SK-N-SH treated with all-trans-retinoic acid at 6 μM for 48 hours (cell line): ENCODE measurements at regions not wholly inside any gene's neighbourhood (a gene's known extent, or its start where the extent isn't known, plus 50 kb on each side); places are given as distances from the start of the nearest gene placed in this dataset.

Source experiments
- BACH2 ChIP-seq: fragments of 250-450 bp; sonication (Bioruptor Pico); IDR thresholded peaks from 2 replicates; pipeline ENCODE4 v1.9.0; 2021; ENCODE audit warnings: mild to moderate bottlenecking, borderline replicate concordance
- OSR1 ChIP-seq: fragments of 250-450 bp; sonication (Bioruptor Pico); IDR thresholded peaks from 2 replicates; pipeline ENCODE4 v1.8.0; 2022; ENCODE audit warnings: moderate library complexity, mild to moderate bottlenecking, inconsistent platforms
- PPARA ChIP-seq: fragments of 250-450 bp; sonication (Bioruptor Pico); IDR thresholded peaks from 2 replicates; pipeline ENCODE4 v1.5.0; 2020; ENCODE audit warnings: mild to moderate bottlenecking, borderline replicate concordance
- RARB ChIP-seq: fragments of 250-450 bp; sonication (Bioruptor Pico); IDR thresholded peaks from 2 replicates; pipeline ENCODE4 v1.8.0; 2021; ENCODE audit warnings: mild to moderate bottlenecking, moderate library complexity
- ZFP3 ChIP-seq: fragments of 250-450 bp; sonication (Bioruptor Pico); IDR thresholded peaks from 2 replicates; pipeline ENCODE4 v1.5.0; 2020; ENCODE audit warnings: mild to moderate bottlenecking, moderate library complexity
- ZNF565 ChIP-seq: fragments of 450-650 bp; formaldehyde crosslinking; conservative IDR thresholded peaks from 2 replicates; pipeline ENCODE4 v1.5.0; 2020; ENCODE audit warnings: low read depth, mild to moderate bottlenecking, moderate library complexity
- TF ChIP-seq, protein P1 (sequence below): fragments of 250-450 bp; sonication (Bioruptor Pico); IDR thresholded peaks from 2 replicates; pipeline ENCODE4 v1.5.1; 2020; ENCODE audit warnings: low read depth, mild to moderate bottlenecking, moderate library complexity
- TF ChIP-seq, protein P2 (sequence below): fragments of 250-450 bp; sonication (Bioruptor Pico); IDR thresholded peaks from 2 replicates; pipeline ENCODE4 v1.8.0; 2020; ENCODE audit warnings: mild to moderate bottlenecking, moderate library complexity, borderline replicate concordance
- TF ChIP-seq, protein P3 (sequence below): fragments of 250-450 bp; sonication (Bioruptor Pico); IDR thresholded peaks from 2 replicates; pipeline ENCODE4 v1.5.0; 2020; ENCODE audit warnings: mild to moderate bottlenecking, moderate library complexity

DNA sequence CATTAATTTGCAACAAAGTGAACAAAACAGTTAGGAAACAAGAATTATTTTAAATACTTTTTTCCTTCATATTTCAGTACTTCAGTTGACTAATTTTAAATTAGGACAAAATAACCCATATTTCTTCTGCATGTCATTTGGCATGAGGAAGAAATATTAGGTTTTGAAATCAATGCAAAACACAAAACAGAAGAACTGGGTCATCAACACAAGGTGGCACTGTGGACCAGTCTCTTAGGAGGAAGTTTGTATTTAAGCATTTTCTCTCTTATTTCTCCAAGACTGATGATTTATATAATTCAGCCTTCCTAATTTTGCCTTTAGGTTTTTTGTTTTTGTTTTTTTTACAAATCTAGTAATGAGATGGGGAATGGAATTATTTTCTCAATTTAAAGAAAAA, 352.8 kb upstream of the KCNH7 start:
- no peak for TF ChIP-seq OSR1 (CRISPR knock-in tag)
- no peak for TF ChIP-seq BACH2 (CRISPR knock-in tag)
- TF ChIP-seq, protein P1, sequence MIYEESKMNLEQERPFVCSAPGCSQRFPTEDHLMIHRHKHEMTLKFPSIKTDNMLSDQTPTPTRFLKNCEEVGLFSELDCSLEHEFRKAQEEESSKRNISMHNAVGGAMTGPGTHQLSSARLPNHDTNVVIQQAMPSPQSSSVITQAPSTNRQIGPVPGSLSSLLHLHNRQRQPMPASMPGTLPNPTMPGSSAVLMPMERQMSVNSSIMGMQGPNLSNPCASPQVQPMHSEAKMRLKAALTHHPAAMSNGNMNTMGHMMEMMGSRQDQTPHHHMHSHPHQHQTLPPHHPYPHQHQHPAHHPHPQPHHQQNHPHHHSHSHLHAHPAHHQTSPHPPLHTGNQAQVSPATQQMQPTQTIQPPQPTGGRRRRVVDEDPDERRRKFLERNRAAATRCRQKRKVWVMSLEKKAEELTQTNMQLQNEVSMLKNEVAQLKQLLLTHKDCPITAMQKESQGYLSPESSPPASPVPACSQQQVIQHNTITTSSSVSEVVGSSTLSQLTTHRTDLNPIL = no peak
- TF ChIP-seq ZFP3 (CRISPR knock-in tag) = no peak
- TF ChIP-seq, protein P2, sequence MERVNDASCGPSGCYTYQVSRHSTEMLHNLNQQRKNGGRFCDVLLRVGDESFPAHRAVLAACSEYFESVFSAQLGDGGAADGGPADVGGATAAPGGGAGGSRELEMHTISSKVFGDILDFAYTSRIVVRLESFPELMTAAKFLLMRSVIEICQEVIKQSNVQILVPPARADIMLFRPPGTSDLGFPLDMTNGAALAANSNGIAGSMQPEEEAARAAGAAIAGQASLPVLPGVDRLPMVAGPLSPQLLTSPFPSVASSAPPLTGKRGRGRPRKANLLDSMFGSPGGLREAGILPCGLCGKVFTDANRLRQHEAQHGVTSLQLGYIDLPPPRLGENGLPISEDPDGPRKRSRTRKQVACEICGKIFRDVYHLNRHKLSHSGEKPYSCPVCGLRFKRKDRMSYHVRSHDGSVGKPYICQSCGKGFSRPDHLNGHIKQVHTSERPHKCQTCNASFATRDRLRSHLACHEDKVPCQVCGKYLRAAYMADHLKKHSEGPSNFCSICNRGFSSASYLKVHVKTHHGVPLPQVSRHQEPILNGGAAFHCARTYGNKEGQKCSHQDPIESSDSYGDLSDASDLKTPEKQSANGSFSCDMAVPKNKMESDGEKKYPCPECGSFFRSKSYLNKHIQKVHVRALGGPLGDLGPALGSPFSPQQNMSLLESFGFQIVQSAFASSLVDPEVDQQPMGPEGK = no peak
- TF ChIP-seq, protein P3, sequence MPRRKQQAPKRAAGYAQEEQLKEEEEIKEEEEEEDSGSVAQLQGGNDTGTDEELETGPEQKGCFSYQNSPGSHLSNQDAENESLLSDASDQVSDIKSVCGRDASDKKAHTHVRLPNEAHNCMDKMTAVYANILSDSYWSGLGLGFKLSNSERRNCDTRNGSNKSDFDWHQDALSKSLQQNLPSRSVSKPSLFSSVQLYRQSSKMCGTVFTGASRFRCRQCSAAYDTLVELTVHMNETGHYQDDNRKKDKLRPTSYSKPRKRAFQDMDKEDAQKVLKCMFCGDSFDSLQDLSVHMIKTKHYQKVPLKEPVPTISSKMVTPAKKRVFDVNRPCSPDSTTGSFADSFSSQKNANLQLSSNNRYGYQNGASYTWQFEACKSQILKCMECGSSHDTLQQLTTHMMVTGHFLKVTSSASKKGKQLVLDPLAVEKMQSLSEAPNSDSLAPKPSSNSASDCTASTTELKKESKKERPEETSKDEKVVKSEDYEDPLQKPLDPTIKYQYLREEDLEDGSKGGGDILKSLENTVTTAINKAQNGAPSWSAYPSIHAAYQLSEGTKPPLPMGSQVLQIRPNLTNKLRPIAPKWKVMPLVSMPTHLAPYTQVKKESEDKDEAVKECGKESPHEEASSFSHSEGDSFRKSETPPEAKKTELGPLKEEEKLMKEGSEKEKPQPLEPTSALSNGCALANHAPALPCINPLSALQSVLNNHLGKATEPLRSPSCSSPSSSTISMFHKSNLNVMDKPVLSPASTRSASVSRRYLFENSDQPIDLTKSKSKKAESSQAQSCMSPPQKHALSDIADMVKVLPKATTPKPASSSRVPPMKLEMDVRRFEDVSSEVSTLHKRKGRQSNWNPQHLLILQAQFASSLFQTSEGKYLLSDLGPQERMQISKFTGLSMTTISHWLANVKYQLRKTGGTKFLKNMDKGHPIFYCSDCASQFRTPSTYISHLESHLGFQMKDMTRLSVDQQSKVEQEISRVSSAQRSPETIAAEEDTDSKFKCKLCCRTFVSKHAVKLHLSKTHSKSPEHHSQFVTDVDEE = no peak
- no peak for TF ChIP-seq RARB
- no peak for TF ChIP-seq ZNF565 (CRISPR knock-in tag)
- TF ChIP-seq PPARA = no peak
